ENCODE measurements at regions not wholly inside any gene's neighbourhood (a gene's known extent, or its start where the extent isn't known, plus 50 kb on each side); places are given as distances from the start of the nearest gene placed in this dataset.
A peak's percentile ranks its signal among the peaks of the same experiment; 100 is the strongest.

GRCh38 chr12:76198839-76199238 lies 114.4 kb upstream of the NAP1L1 start:
- H3K27me3 ChIP-seq (ENCODE audit: control insufficient read depth in 2 of 2, insufficient read depth in 2 of 2, low read length in 2 of 2): no peaks in the 10 kb centered on the region
- H3K36me3 Mint-ChIP-seq: peaks cover 0 to 6% (median 4%) of the 10 kb centered on the region in 5 donors
- H3K27ac ChIP-seq (ENCODE audit: low read depth, low read length): no peak overlapping the region
- peaks cover 0 to 18% (median 3%) of the 10 kb centered on the region in 3 experiments for H3K9me3 ChIP-seq (ENCODE audit: control insufficient read depth in 2 of 3, low read length in 3 of 3)
- peaks cover 9 to 26% (median 16%) of the 10 kb centered on the region in 5 donors for H3K27me3 Mint-ChIP-seq
- no peak for ATAC-seq
- ChIA-PET CTCF (no interaction called here), POLR2A (no interaction called here)
- intact Hi-C loops (cut with micrococcal nuclease): no loop called here
- peaks cover 2 to 59% (median 18%) of the 10 kb centered on the region in 11 donors for H3K9me3 Mint-ChIP-seq
- no peak for DNase-seq
- no peaks in the 10 kb centered on the region for H3K36me3 ChIP-seq (ENCODE audit: control insufficient read depth in 2 of 3, insufficient read depth in 3 of 3, low read length in 3 of 3)
- H3K4me1 Mint-ChIP-seq: peaks cover 0 to 14% (median 7%) of the 10 kb centered on the region in 7 donors
- H3K4me1 ChIP-seq (ENCODE audit: control insufficient read depth in 2 of 2, insufficient read depth in 2 of 2, low read length in 2 of 2): no peaks in the 10 kb centered on the region
- no peak overlapping the region for H3K4me3 ChIP-seq (ENCODE audit: low read length)
- no peak overlapping the region for H3K27ac Mint-ChIP-seq
- no peak overlapping the region for H3K4me3 Mint-ChIP-seq

DNA sequence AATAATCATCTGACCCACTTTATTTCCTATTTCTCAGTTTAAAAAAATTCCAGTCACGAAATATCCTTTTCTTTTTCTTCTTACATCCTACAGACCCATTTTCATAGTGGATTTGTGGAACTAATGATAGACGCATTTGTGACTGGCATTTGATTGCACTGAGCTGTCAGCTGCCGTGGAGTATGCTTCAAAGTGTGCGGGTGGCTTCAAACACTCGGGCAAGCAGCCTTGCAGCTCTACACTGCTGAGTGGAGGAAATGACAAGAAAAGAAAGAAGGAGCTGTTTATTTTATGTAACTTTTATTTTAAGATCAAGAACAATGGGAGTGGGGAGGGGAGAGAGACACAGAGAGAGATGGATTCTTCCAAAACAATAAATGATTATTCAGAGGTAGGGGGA lies 112.8 kb upstream of the NAP1L1 start:
- Histone ChIP-seq H3K9me3 (ENCODE audit: control insufficient read depth in 2 of 3, low read length in 3 of 3) (peaks cover 0 to 10% (median 3%) of the 10 kb centered on the region in 3 experiments), H3K27me3 (ENCODE audit: control insufficient read depth in 2 of 2, insufficient read depth in 2 of 2, low read length in 2 of 2) (no peaks in the 10 kb centered on the region), H3K27ac (ENCODE audit: low read depth, low read length) (no peak overlapping the region), H3K4me1 (ENCODE audit: control insufficient read depth in 2 of 2, insufficient read depth in 2 of 2, low read length in 2 of 2) (no peaks in the 10 kb centered on the region), H3K4me3 (ENCODE audit: low read length) (no peak overlapping the region), H3K36me3 (ENCODE audit: control insufficient read depth in 2 of 3, insufficient read depth in 3 of 3, low read length in 3 of 3) (no peaks in the 10 kb centered on the region)
- peaks cover 5 to 29% (median 8%) of the 10 kb centered on the region in 5 donors for H3K27me3 Mint-ChIP-seq
- POLR2A ChIA-PET: no interaction called here
- CTCF ChIA-PET: no interaction called here
- H3K9me3 Mint-ChIP-seq: peaks cover 2 to 47% (median 15%) of the 10 kb centered on the region in 11 donors
- H3K4me3 Mint-ChIP-seq: peak overlapping the region in 3 of 10 donors; percentile 8 to 58 (median 48)
- ATAC-seq: no peak
- H3K36me3 Mint-ChIP-seq: peaks cover 0 to 6% (median 4%) of the 10 kb centered on the region in 5 donors
- peak overlapping the region in 1 of 9 donors; percentile 4 for H3K27ac Mint-ChIP-seq
- intact Hi-C loops (cut with micrococcal nuclease): no loop called here
- DNase-seq: peak in 2 of 9 donors; percentile 2 to 17
- peaks cover 0 to 14% (median 7%) of the 10 kb centered on the region in 7 donors for H3K4me1 Mint-ChIP-seq

DNA sequence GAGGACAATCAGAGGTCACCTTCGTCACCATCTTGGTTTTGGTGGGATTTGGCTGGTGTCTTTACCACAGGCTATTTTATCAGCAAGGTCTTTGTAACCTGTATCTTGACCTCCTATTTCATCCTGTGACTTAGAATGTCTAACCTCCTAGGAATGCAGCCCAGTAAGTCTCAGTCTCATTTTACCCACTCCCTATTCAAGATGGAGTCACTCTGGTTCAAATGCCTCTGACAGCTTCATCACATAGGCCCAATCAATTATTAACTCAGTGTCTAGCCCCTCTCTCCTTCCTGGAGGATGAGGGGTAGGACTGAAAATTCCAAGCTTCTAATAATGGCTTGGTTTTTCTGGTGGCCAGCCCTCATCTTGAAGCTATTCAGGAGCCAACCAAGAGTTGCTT lies 111.4 kb upstream of the NAP1L1 start:
- Histone ChIP-seq H3K4me1 (ENCODE audit: control insufficient read depth in 2 of 2, insufficient read depth in 2 of 2, low read length in 2 of 2) (no peaks in the 10 kb centered on the region), H3K27ac (ENCODE audit: low read depth, low read length) (no peak overlapping the region), H3K36me3 (ENCODE audit: control insufficient read depth in 2 of 3, insufficient read depth in 3 of 3, low read length in 3 of 3) (no peaks in the 10 kb centered on the region), H3K4me3 (ENCODE audit: low read length) (no peak overlapping the region), H3K27me3 (ENCODE audit: control insufficient read depth in 2 of 2, insufficient read depth in 2 of 2, low read length in 2 of 2) (no peaks in the 10 kb centered on the region), H3K9me3 (ENCODE audit: control insufficient read depth in 2 of 3, low read length in 3 of 3) (peaks cover 0 to 10% (median 3%) of the 10 kb centered on the region in 3 experiments)
- H3K36me3 Mint-ChIP-seq: peaks cover 0 to 6% (median 4%) of the 10 kb centered on the region in 5 donors
- POLR2A ChIA-PET: no interaction called here
- no peak for DNase-seq
- no peak overlapping the region for H3K27ac Mint-ChIP-seq
- intact Hi-C loops (cut with micrococcal nuclease): no loop called here
- H3K9me3 Mint-ChIP-seq: peaks cover 2 to 35% (median 15%) of the 10 kb centered on the region in 11 donors
- CTCF ChIA-PET: no interaction called here
- peaks cover 0 to 14% (median 3%) of the 10 kb centered on the region in 7 donors for H3K4me1 Mint-ChIP-seq
- ATAC-seq: no peak
- H3K4me3 Mint-ChIP-seq: no peak overlapping the region
- peaks cover 4 to 20% (median 8%) of the 10 kb centered on the region in 5 donors for H3K27me3 Mint-ChIP-seq

GRCh38 chr12:76194724-76195123 lies 110.2 kb upstream of the NAP1L1 start:
- no peaks in the 10 kb centered on the region for H3K4me1 ChIP-seq (ENCODE audit: control insufficient read depth in 2 of 2, insufficient read depth in 2 of 2, low read length in 2 of 2)
- Mint-ChIP-seq H3K9me3 (peaks cover 0 to 27% (median 15%) of the 10 kb centered on the region in 11 donors), H3K36me3 (peaks cover 0 to 6% (median 4%) of the 10 kb centered on the region in 5 donors), H3K4me1 (peaks cover 0 to 14% (median 3%) of the 10 kb centered on the region in 7 donors), H3K27me3 (peaks cover 7 to 20% (median 10%) of the 10 kb centered on the region in 5 donors), H3K27ac (no peak overlapping the region), H3K4me3 (no peak overlapping the region)
- intact Hi-C loops (cut with micrococcal nuclease): no loop called here
- DNase-seq: no peak
- H3K27ac ChIP-seq (ENCODE audit: low read depth, low read length): no peak overlapping the region
- ChIA-PET POLR2A (no interaction called here), CTCF (no interaction called here)
- H3K27me3 ChIP-seq (ENCODE audit: control insufficient read depth in 2 of 2, insufficient read depth in 2 of 2, low read length in 2 of 2): no peaks in the 10 kb centered on the region
- H3K36me3 ChIP-seq (ENCODE audit: control insufficient read depth in 2 of 3, insufficient read depth in 3 of 3, low read length in 3 of 3): no peaks in the 10 kb centered on the region
- peaks cover 0 to 10% (median 3%) of the 10 kb centered on the region in 3 experiments for H3K9me3 ChIP-seq (ENCODE audit: control insufficient read depth in 2 of 3, low read length in 3 of 3)
- no peak overlapping the region for H3K4me3 ChIP-seq (ENCODE audit: low read length)
- ATAC-seq: no peak

GRCh38 chr12:76193961-76194360 lies 109.5 kb upstream of the NAP1L1 start:
- ATAC-seq (no peak), DNase-seq (peak in 1 of 9 donors; percentile 3)
- no peaks in the 10 kb centered on the region for H3K36me3 ChIP-seq (ENCODE audit: control insufficient read depth in 2 of 3, insufficient read depth in 3 of 3, low read length in 3 of 3)
- Mint-ChIP-seq H3K27ac (no peak overlapping the region), H3K4me1 (peaks cover 0 to 14% (median 3%) of the 10 kb centered on the region in 7 donors), H3K36me3 (peaks cover 0 to 5% (median 4%) of the 10 kb centered on the region in 5 donors), H3K4me3 (no peak overlapping the region), H3K27me3 (peaks cover 10 to 20% (median 10%) of the 10 kb centered on the region in 5 donors), H3K9me3 (peaks cover 0 to 19% (median 11%) of the 10 kb centered on the region in 11 donors)
- H3K27ac ChIP-seq (ENCODE audit: low read depth, low read length): no peak overlapping the region
- no peak overlapping the region for H3K4me3 ChIP-seq (ENCODE audit: low read length)
- ChIA-PET CTCF (interaction anchor here (0.6 kb wide), 1 partner anchor 84 kb away, joined by 4 read pairs; no protein-coding TSS in a partner anchor), POLR2A (no interaction called here)
- no peaks in the 10 kb centered on the region for H3K27me3 ChIP-seq (ENCODE audit: control insufficient read depth in 2 of 2, insufficient read depth in 2 of 2, low read length in 2 of 2)
- H3K9me3 ChIP-seq (ENCODE audit: control insufficient read depth in 2 of 3, low read length in 3 of 3): peaks cover 0 to 5% (median 3%) of the 10 kb centered on the region in 3 experiments
- no peaks in the 10 kb centered on the region for H3K4me1 ChIP-seq (ENCODE audit: control insufficient read depth in 2 of 2, insufficient read depth in 2 of 2, low read length in 2 of 2)
- intact Hi-C loops (cut with micrococcal nuclease): no loop called here

DNA sequence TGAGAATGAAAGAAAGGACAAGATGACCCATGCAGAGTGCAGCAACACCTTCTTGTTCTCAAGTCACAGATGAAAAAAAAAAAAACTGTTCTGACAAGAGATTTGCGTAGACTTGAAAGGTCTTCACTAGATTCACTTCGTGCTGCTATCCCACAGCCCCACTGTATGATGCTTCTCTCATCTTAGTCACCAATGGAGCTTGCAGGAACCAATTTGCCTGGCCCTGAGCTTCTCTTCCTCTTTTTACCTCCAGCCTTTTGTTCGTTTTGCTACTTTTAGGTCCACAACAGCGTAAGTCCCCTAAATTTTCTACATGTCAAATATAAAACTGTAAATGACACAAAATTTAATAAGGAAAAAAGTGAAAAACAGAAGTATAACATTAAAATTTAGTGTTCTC lies 107.9 kb upstream of the NAP1L1 start:
- intact Hi-C loops (cut with micrococcal nuclease): no loop called here
- POLR2A ChIA-PET: no interaction called here
- H3K4me1 Mint-ChIP-seq: peaks cover 0 to 9% (median 3%) of the 10 kb centered on the region in 7 donors

GRCh38 chr12:76190299-76190698 lies 105.8 kb upstream of the NAP1L1 start:
- Mint-ChIP-seq H3K4me3 (no peak overlapping the region), H3K9me3 (peaks cover 0 to 3% (median 0%) of the 10 kb centered on the region in 11 donors), H3K27me3 (peaks cover 10 to 32% (median 20%) of the 10 kb centered on the region in 5 donors), H3K36me3 (no peaks in the 10 kb centered on the region), H3K27ac (no peak overlapping the region), H3K4me1 (peaks cover 0 to 5% (median 0%) of the 10 kb centered on the region in 7 donors)
- H3K36me3 ChIP-seq (ENCODE audit: control insufficient read depth in 2 of 3, insufficient read depth in 3 of 3, low read length in 3 of 3): no peaks in the 10 kb centered on the region
- ATAC-seq (no peak), DNase-seq (no peak)
- intact Hi-C loops (cut with micrococcal nuclease): no loop called here
- ChIA-PET POLR2A (no interaction called here), CTCF (no interaction called here)
- H3K4me1 ChIP-seq (ENCODE audit: control insufficient read depth in 2 of 2, insufficient read depth in 2 of 2, low read length in 2 of 2): no peaks in the 10 kb centered on the region
- no peak overlapping the region for H3K27ac ChIP-seq (ENCODE audit: low read depth, low read length)
- H3K27me3 ChIP-seq (ENCODE audit: control insufficient read depth in 2 of 2, insufficient read depth in 2 of 2, low read length in 2 of 2): no peaks in the 10 kb centered on the region
- H3K9me3 ChIP-seq (ENCODE audit: control insufficient read depth in 2 of 3, low read length in 3 of 3): no peaks in the 10 kb centered on the region
- no peak overlapping the region for H3K4me3 ChIP-seq (ENCODE audit: low read length)

More for the DNA sequence above, 107.9 kb upstream of the NAP1L1 start:
- Mint-ChIP-seq H3K9me3 (peaks cover 0 to 5% (median 2%) of the 10 kb centered on the region in 11 donors), H3K4me3 (no peak overlapping the region), H3K27ac (no peak overlapping the region), H3K27me3 (peaks cover 10 to 26% (median 16%) of the 10 kb centered on the region in 5 donors), H3K36me3 (peaks cover 0 to 3% (median 0%) of the 10 kb centered on the region in 5 donors)
- no peaks in the 10 kb centered on the region for H3K27me3 ChIP-seq (ENCODE audit: control insufficient read depth in 2 of 2, insufficient read depth in 2 of 2, low read length in 2 of 2)
- DNase-seq: no peak
- no peak overlapping the region for H3K4me3 ChIP-seq (ENCODE audit: low read length)
- H3K4me1 ChIP-seq (ENCODE audit: control insufficient read depth in 2 of 2, insufficient read depth in 2 of 2, low read length in 2 of 2): no peaks in the 10 kb centered on the region
- CTCF ChIA-PET: interaction anchor here (0.8 kb wide), 1 partner anchor 577 kb away, joined by 7 read pairs; no protein-coding TSS in a partner anchor
- no peak for ATAC-seq
- no peaks in the 10 kb centered on the region for H3K9me3 ChIP-seq (ENCODE audit: control insufficient read depth in 2 of 3, low read length in 3 of 3)
- H3K27ac ChIP-seq (ENCODE audit: low read depth, low read length): no peak overlapping the region
- H3K36me3 ChIP-seq (ENCODE audit: control insufficient read depth in 2 of 3, insufficient read depth in 3 of 3, low read length in 3 of 3): no peaks in the 10 kb centered on the region
